ENCODE measurements at regions not wholly inside any gene's neighbourhood (a gene's known extent, or its start where the extent isn't known, plus 50 kb on each side); places are given as distances from the start of the nearest gene placed in this dataset.
A peak's percentile ranks its signal among the peaks of the same experiment; 100 is the strongest.

- intact Hi-C loops (cut with micrococcal nuclease), result no loop called here
- no peaks in the 10 kb centered on the region for H3K4me1 Mint-ChIP-seq (ENCODE audit: low read depth)
- peaks cover 61% of the 10 kb centered on the region for H3K27me3 Mint-ChIP-seq (ENCODE audit: low read depth)
Observed at GRCh38 chr14:95818581-95818980, 58.1 kb upstream of the TUNAR start.

GRCh38 chr14:95817271-95817670, 59.4 kb upstream of the TUNAR start:
- no peaks in the 10 kb centered on the region for H3K4me1 Mint-ChIP-seq (ENCODE audit: low read depth)
- no peak for DNase-seq
- H3K9me3 Mint-ChIP-seq, result peaks cover 1% of the 10 kb centered on the region
- H3K36me3 Mint-ChIP-seq (ENCODE audit: low read depth), result no peaks in the 10 kb centered on the region
- intact Hi-C loops (cut with micrococcal nuclease), result no loop called here
- peaks cover 54% of the 10 kb centered on the region for H3K27me3 Mint-ChIP-seq (ENCODE audit: low read depth)
- CTCF ChIA-PET, result no interaction called here
- no peak overlapping the region for H3K27ac Mint-ChIP-seq
- no peak overlapping the region for H3K4me3 Mint-ChIP-seq

More at GRCh38 chr14:95818581-95818980, 58.1 kb upstream of the TUNAR start:
- no peak overlapping the region for H3K4me3 Mint-ChIP-seq
- H3K36me3 Mint-ChIP-seq (ENCODE audit: low read depth), result no peaks in the 10 kb centered on the region
- no peak overlapping the region for H3K27ac Mint-ChIP-seq
- no peak for DNase-seq
- H3K9me3 Mint-ChIP-seq, result peaks cover 1% of the 10 kb centered on the region
- CTCF ChIA-PET, result no interaction called here

GRCh38 chr14:95816539-95816938, 60.1 kb upstream of the TUNAR start:
- Mint-ChIP-seq H3K36me3 (ENCODE audit: low read depth) (no peaks in the 10 kb centered on the region), H3K9me3 (peaks cover 1% of the 10 kb centered on the region), H3K4me1 (ENCODE audit: low read depth) (no peaks in the 10 kb centered on the region), H3K27ac (no peak overlapping the region), H3K27me3 (ENCODE audit: low read depth) (peaks cover 57% of the 10 kb centered on the region), H3K4me3 (no peak overlapping the region)
- CTCF ChIA-PET, result no interaction called here
- intact Hi-C loops (cut with micrococcal nuclease), result no loop called here
- no peak for DNase-seq

- Mint-ChIP-seq H3K27me3 (ENCODE audit: low read depth) (peaks cover 53% of the 10 kb centered on the region), H3K4me3 (no peak overlapping the region), H3K36me3 (ENCODE audit: low read depth) (no peaks in the 10 kb centered on the region), H3K27ac (no peak overlapping the region), H3K4me1 (ENCODE audit: low read depth) (no peaks in the 10 kb centered on the region), H3K9me3 (no peaks in the 10 kb centered on the region)
- intact Hi-C loops (cut with micrococcal nuclease), result no loop called here
- DNase-seq, result no peak
- CTCF ChIA-PET, result no interaction called here
Observed at GRCh38 chr14:95815226-95815690, 61.4 kb upstream of the TUNAR start.

- Mint-ChIP-seq H3K36me3 (ENCODE audit: low read depth) (no peaks in the 10 kb centered on the region), H3K27ac (no peak overlapping the region), H3K4me3 (no peak overlapping the region), H3K4me1 (ENCODE audit: low read depth) (no peaks in the 10 kb centered on the region), H3K27me3 (ENCODE audit: low read depth) (peaks cover 52% of the 10 kb centered on the region), H3K9me3 (no peaks in the 10 kb centered on the region)
- DNase-seq, result no peak
- intact Hi-C loops (cut with micrococcal nuclease), result no loop called here
- CTCF ChIA-PET, result no interaction called here
Observed at GRCh38 chr14:95814363-95815225, 62.0 kb upstream of the TUNAR start.

GRCh38 chr14:95811813-95812212, 64.8 kb upstream of the TUNAR start:
- H3K27me3 Mint-ChIP-seq (ENCODE audit: low read depth), result peaks cover 43% of the 10 kb centered on the region
- H3K27ac Mint-ChIP-seq, result no peak overlapping the region
- no peaks in the 10 kb centered on the region for H3K4me1 Mint-ChIP-seq (ENCODE audit: low read depth)
- CTCF ChIA-PET, result no interaction called here
- H3K9me3 Mint-ChIP-seq, result peaks cover 3% of the 10 kb centered on the region
- DNase-seq, result no peak
- intact Hi-C loops (cut with micrococcal nuclease), result no loop called here
- H3K4me3 Mint-ChIP-seq, result no peak overlapping the region
- H3K36me3 Mint-ChIP-seq (ENCODE audit: low read depth), result no peaks in the 10 kb centered on the region

- CTCF ChIA-PET, result no interaction called here
- H3K4me1 Mint-ChIP-seq (ENCODE audit: low read depth), result no peaks in the 10 kb centered on the region
- intact Hi-C loops (cut with micrococcal nuclease), result no loop called here
- no peak overlapping the region for H3K4me3 Mint-ChIP-seq
- H3K9me3 Mint-ChIP-seq, result peaks cover 17% of the 10 kb centered on the region
- no peak overlapping the region for H3K27ac Mint-ChIP-seq
- no peak for DNase-seq
- H3K27me3 Mint-ChIP-seq (ENCODE audit: low read depth), result peaks cover 26% of the 10 kb centered on the region
- no peaks in the 10 kb centered on the region for H3K36me3 Mint-ChIP-seq (ENCODE audit: low read depth)
Observed at GRCh38 chr14:95808371-95808770, 68.3 kb upstream of the TUNAR start.

- intact Hi-C loops (cut with micrococcal nuclease), result no loop called here
- no peaks in the 10 kb centered on the region for H3K4me1 Mint-ChIP-seq (ENCODE audit: low read depth)
- H3K4me3 Mint-ChIP-seq, result no peak overlapping the region
- no peaks in the 10 kb centered on the region for H3K9me3 Mint-ChIP-seq
- no peak for DNase-seq
- H3K27me3 Mint-ChIP-seq (ENCODE audit: low read depth), result peaks cover 24% of the 10 kb centered on the region
- CTCF ChIA-PET, result interaction anchor here (0.7 kb wide), 1 partner anchor 286 kb away, joined by 3 read pairs; no protein-coding TSS in a partner anchor
- no peak overlapping the region for H3K27ac Mint-ChIP-seq
- no peaks in the 10 kb centered on the region for H3K36me3 Mint-ChIP-seq (ENCODE audit: low read depth)
Observed at GRCh38 chr14:95796788-95797187, 79.8 kb upstream of the TUNAR start.

GRCh38 chr14:95787941-95788340, 74.0 kb upstream of the TCL1A start:
- H3K4me1 Mint-ChIP-seq (ENCODE audit: low read depth), result no peaks in the 10 kb centered on the region
- no peaks in the 10 kb centered on the region for H3K36me3 Mint-ChIP-seq (ENCODE audit: low read depth)
- no peak overlapping the region for H3K27ac Mint-ChIP-seq
- H3K4me3 Mint-ChIP-seq, result no peak overlapping the region
- intact Hi-C loops (cut with micrococcal nuclease), result no loop called here
- no peaks in the 10 kb centered on the region for H3K9me3 Mint-ChIP-seq
- peaks cover 4% of the 10 kb centered on the region for H3K27me3 Mint-ChIP-seq (ENCODE audit: low read depth)
- CTCF ChIA-PET, result no interaction called here
- no peak for DNase-seq

GRCh38 chr14:95786566-95786965, 72.6 kb upstream of the TCL1A start:
- Mint-ChIP-seq H3K4me1 (ENCODE audit: low read depth) (no peaks in the 10 kb centered on the region), H3K9me3 (no peaks in the 10 kb centered on the region), H3K27me3 (ENCODE audit: low read depth) (peaks cover 4% of the 10 kb centered on the region), H3K4me3 (no peak overlapping the region), H3K36me3 (ENCODE audit: low read depth) (no peaks in the 10 kb centered on the region), H3K27ac (no peak overlapping the region)
- intact Hi-C loops (cut with micrococcal nuclease), result no loop called here
- no peak for DNase-seq
- CTCF ChIA-PET, result no interaction called here

GRCh38 chr14:95784137-95784536, 70.2 kb upstream of the TCL1A start:
- Mint-ChIP-seq H3K9me3 (no peaks in the 10 kb centered on the region), H3K36me3 (ENCODE audit: low read depth) (no peaks in the 10 kb centered on the region), H3K4me3 (no peak overlapping the region), H3K27ac (no peak overlapping the region), H3K27me3 (ENCODE audit: low read depth) (peaks cover 4% of the 10 kb centered on the region), H3K4me1 (ENCODE audit: low read depth) (no peaks in the 10 kb centered on the region)
- CTCF ChIA-PET, result interaction anchor here (0.8 kb wide), 1 partner anchor 11 kb away, joined by 3 read pairs; no protein-coding TSS in a partner anchor
- intact Hi-C loops (cut with micrococcal nuclease), result no loop called here
- DNase-seq, result peak; percentile 22

GRCh38 chr14:95776798-95777534, 63.0 kb upstream of the TCL1A start:
- intact Hi-C loops (cut with micrococcal nuclease), result loop anchor here (10.0 kb wide), 1 partner anchor 218 kb away; no protein-coding TSS in a partner anchor
- Mint-ChIP-seq H3K27me3 (ENCODE audit: low read depth) (peaks cover 7% of the 10 kb centered on the region), H3K27ac (no peak overlapping the region), H3K4me1 (ENCODE audit: low read depth) (no peaks in the 10 kb centered on the region), H3K4me3 (no peak overlapping the region), H3K36me3 (ENCODE audit: low read depth) (no peaks in the 10 kb centered on the region), H3K9me3 (no peaks in the 10 kb centered on the region)
- DNase-seq, result no peak
- CTCF ChIA-PET, result no interaction called here
